ENCODE measurements at regions not wholly inside any gene's neighbourhood (a gene's known extent, or its start where the extent isn't known, plus 50 kb on each side); places are given as distances from the start of the nearest gene placed in this dataset.

DNA sequence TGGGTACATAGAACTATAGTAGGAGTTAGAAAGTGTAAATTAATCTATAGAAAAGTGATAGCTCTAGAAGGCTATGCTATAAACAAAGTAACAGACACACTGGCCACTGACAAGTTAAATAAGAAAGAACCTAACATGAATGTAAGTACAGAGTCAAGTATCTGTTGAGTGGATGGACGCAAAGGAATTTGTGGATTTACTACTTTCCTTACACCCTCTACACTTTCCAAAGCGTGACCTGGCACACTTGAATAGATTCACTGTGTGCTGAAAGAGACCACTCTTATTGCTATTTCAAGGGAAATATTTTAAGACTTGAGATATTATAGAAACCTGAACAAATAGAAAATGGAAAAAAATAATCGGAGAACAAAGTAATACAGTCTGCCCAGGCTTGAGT lies 142.8 kb upstream of the SAMSN1 start:
- Histone ChIP-seq H3K4me3 (ENCODE audit: low read depth in 1 of 2, low read length in 1 of 2) (no peak overlapping the region), H3K27ac (no peak overlapping the region), H3K36me3 (no peaks in the 10 kb centered on the region), H3K4me1 (ENCODE audit: control insufficient read depth in 1 of 2, insufficient read depth in 1 of 2, low read depth in 1 of 2, low read length in 1 of 2) (peaks cover 57% of the 10 kb centered on the region in 2 experiments), H3K27me3 (no peaks in the 10 kb centered on the region), H3K9me3 (no peaks in the 10 kb centered on the region)
- TF ChIP-seq, protein P1, sequence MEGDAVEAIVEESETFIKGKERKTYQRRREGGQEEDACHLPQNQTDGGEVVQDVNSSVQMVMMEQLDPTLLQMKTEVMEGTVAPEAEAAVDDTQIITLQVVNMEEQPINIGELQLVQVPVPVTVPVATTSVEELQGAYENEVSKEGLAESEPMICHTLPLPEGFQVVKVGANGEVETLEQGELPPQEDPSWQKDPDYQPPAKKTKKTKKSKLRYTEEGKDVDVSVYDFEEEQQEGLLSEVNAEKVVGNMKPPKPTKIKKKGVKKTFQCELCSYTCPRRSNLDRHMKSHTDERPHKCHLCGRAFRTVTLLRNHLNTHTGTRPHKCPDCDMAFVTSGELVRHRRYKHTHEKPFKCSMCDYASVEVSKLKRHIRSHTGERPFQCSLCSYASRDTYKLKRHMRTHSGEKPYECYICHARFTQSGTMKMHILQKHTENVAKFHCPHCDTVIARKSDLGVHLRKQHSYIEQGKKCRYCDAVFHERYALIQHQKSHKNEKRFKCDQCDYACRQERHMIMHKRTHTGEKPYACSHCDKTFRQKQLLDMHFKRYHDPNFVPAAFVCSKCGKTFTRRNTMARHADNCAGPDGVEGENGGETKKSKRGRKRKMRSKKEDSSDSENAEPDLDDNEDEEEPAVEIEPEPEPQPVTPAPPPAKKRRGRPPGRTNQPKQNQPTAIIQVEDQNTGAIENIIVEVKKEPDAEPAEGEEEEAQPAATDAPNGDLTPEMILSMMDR (IDR thresholded peaks at IDR 0.05) = no peak

DNA sequence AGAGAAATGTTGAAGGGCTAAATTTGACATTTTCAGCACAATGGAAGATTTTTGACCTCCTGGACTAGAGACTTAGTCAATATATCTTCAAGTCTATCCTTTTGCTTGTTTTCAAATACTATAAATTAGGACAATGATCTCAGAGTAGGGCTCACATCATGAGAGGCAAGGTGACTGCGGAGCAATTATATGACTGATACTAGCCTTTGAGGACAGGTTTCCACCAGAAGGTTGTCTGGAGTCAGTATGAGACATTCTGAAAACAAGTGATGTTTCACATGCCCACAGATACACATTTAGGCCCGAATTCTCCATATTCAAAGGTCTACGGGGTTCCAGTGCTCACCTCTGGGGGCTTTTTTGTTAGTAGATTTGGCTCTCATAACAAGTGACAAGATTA lies 142.3 kb upstream of the SAMSN1 start:
- Histone ChIP-seq H3K27me3 (no peaks in the 10 kb centered on the region), H3K9me3 (no peaks in the 10 kb centered on the region), H3K36me3 (no peaks in the 10 kb centered on the region), H3K4me1 (ENCODE audit: control insufficient read depth in 1 of 2, insufficient read depth in 1 of 2, low read depth in 1 of 2, low read length in 1 of 2) (peaks cover 62% of the 10 kb centered on the region in 2 experiments), H3K27ac (no peak overlapping the region), H3K4me3 (ENCODE audit: low read depth in 1 of 2, low read length in 1 of 2) (no peak overlapping the region)
- TF ChIP-seq, protein P1 (IDR thresholded peaks at IDR 0.05) = no peak

DNA sequence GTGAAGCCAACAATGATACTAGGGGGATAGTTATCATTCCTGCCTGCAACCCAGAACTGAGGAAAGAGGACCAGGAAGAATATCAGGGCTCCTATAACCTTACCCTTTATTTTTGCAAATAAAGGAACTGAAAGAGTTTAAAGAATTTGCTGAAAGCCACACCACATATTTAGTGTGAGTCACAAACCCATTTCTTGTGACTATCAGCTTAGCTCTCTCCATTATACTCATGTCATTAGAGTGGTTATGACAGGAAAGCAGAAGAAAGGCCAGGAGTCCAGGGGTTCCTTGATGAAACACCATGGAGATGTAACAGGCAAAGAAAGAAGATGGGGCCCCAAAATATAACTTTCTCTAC lies 141.1 kb upstream of the SAMSN1 start:
- Histone ChIP-seq H3K27me3 (no peaks in the 10 kb centered on the region), H3K36me3 (no peaks in the 10 kb centered on the region), H3K27ac (peak overlapping the region; percentile 84), H3K4me1 (ENCODE audit: control insufficient read depth in 1 of 2, insufficient read depth in 1 of 2, low read depth in 1 of 2, low read length in 1 of 2) (peaks cover 69 to 73% of the 10 kb centered on the region in 2 experiments), H3K9me3 (no peaks in the 10 kb centered on the region), H3K4me3 (ENCODE audit: low read depth in 1 of 2, low read length in 1 of 2) (no peak overlapping the region)
- TF ChIP-seq, protein P1 (IDR thresholded peaks at IDR 0.05) = no peak

DNA sequence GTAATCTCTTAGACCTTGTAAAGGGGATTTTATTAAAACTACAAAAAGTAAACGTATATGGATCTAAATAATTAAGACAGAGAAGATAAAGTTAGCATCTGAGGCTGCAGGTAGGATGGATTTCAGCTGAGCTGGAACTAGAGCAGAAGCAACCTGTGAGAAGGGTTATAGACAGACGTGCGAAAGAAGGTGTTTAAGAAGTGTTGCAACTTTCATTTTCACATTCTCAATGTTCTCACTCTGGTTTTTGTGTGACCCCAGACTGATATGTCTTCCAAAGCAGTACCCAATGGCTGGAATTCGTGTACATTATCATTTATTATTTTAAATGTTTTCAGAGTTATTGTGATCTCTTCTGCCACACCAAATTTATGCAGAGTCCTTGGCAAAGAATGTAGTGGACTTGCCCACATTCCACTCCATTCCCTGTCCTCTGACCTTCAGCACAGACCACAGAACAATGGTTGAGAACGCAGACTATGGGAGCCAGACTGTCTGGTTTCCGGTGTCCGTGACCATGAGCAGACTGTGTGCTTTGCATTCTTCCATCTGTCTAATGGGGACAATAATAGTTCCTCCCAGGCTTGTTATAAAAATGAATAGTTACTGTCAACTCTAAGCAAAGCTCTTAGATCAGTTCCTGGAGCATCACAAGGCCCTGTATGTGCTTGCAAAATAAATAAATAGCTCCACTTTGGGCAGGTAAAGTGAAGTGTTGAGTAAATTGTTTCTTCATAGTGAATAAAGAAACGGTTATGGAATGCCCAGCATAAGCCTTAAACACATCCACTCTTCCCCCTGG lies 140.6 kb upstream of the SAMSN1 start:
- H3K4me1 ChIP-seq (ENCODE audit: control insufficient read depth in 1 of 2, insufficient read depth in 1 of 2, low read depth in 1 of 2, low read length in 1 of 2) = peaks cover 63 to 70% of the 10 kb centered on the region in 2 experiments
- no peaks in the 10 kb centered on the region for H3K36me3 ChIP-seq
- peak overlapping the region in 1 of 2 experiments; percentile 8 for H3K4me3 ChIP-seq (ENCODE audit: low read depth in 1 of 2, low read length in 1 of 2)
- no peaks in the 10 kb centered on the region for H3K27me3 ChIP-seq
- TF ChIP-seq, protein P1 (IDR thresholded peaks at IDR 0.05) = no peak
- H3K9me3 ChIP-seq = no peaks in the 10 kb centered on the region
- H3K27ac ChIP-seq = peak overlapping the region; percentile 84

DNA sequence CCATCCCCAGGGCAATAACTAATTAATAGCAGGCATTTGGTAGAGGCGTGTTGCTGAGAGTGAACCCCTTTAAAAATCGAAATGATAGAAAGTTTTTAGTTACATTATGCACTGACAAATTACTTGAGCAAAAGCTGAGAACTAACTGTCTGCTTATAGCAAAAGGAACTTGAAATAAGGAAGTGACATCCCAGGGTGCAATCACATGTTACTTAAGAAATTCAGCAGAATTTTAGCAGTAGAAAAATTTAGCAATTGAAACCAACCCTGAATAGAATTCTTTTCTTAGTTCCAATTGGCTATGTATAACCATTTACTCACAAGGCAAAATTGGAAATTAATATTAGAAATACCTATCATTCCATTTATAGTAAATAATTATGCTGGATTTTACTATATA lies 139.5 kb upstream of the SAMSN1 start:
- TF ChIP-seq, protein P1 (IDR thresholded peaks at IDR 0.05) = no peak
- H3K9me3 ChIP-seq = no peaks in the 10 kb centered on the region
- peaks cover 52 to 59% of the 10 kb centered on the region in 2 experiments for H3K4me1 ChIP-seq (ENCODE audit: control insufficient read depth in 1 of 2, insufficient read depth in 1 of 2, low read depth in 1 of 2, low read length in 1 of 2)
- H3K4me3 ChIP-seq (ENCODE audit: low read depth in 1 of 2, low read length in 1 of 2) = peak overlapping the region in 1 of 2 experiments; percentile 8
- H3K27ac ChIP-seq = peak overlapping the region; percentile 84
- no peaks in the 10 kb centered on the region for H3K36me3 ChIP-seq
- no peaks in the 10 kb centered on the region for H3K27me3 ChIP-seq

Measured in neutrophil (primary cell).